GM19239 (cell line): ENCODE measurements at regions not wholly inside any gene's neighbourhood (a gene's known extent, or its start where the extent isn't known, plus 50 kb on each side); places are given as distances from the start of the nearest gene placed in this dataset.

Experiments used
- DNase-seq: peaks from one replicate; pipeline ENCODE4 v3.0.0; 2011; ENCODE audit warnings: low spot score; ENCODE audit not compliant: insufficient read length
- FAIRE-seq: peaks from 2 replicates; lab custom pipeline; 2011; peaks lifted over from hg19 to GRCh38; lab: Jason Lieb, UNC

- FAIRE-seq (no peak), DNase-seq (no peak)
Measured at GRCh38 chr13:111531505-111531904, 211.1 kb downstream of the TEX29 start.

DNA sequence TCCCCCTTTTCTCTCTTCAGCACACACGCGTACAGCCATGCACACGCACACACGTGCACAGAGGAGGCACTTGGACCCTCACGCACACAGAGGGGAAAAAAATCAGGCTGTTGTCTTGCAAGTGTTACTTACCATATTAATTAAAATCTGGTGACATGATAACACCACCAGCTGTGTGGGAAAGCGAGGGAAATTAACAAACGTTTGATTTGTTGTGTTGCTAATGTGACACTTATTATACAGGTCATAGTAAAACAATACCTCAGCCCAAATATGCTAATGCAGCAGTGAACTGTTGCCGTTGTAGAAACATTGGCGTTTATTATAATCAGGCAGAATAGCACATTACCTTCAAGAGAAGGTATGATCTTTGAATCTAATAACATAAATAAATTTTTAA, 211.7 kb downstream of the TEX29 start:
- no peak for DNase-seq
- FAIRE-seq = no peak

GRCh38 chr13:111533900-111534683, 213.7 kb downstream of the TEX29 start:
- DNase-seq (no peak), FAIRE-seq (no peak)

DNA sequence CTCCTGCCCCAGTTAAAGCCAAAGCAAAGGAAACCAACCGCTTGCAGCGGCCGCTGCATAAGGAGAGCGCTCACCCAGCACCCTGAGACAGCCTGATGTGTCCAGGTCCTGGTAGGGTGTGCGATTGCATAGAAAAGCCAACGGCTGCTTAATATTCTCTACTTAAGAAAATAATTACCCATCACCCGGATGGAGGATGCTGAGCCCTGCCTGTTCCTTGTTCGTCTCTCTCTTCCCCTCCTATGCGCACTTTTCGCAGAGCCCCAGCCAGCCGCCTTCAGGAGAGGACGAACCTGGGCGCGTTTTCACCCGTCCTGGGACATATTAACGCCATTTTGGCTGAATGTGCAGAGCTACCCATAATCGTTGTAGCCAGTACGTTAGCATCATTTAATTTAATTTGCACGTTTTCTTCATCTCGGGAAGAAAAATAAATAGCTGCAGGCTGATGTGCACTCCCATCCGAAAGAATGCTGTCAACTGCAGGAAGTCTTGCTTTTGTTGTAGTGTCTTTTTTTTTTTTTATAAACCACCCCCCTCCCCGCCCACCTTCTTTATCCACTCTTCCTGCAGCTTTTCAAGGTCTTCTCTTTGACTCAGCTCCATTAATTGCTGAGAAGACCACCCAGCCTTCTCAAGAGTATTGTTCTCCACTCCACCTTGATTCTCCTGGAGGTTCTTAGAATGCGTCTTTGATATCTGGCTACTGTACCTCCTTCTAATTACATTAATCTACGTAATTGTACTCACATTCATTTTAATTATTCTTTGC, 214.5 kb downstream of the TEX29 start:
- FAIRE-seq = no peak

DNA sequence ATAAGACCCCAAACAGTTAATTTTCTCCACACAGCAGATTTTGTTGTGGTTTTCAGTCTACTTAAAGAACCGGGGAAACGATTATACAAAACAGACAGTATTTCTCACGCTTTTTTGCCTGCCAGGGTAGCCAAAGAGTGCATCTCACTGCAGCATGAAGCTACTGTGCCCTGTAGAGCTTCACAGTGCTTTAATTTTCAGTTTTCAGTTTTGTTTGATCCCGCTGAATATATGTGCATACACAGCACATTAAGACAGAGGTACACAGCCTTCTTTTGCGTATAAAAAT, 215.0 kb downstream of the TEX29 start:
- no peak for FAIRE-seq
- DNase-seq = no peak

More for the DNA sequence above, 214.5 kb downstream of the TEX29 start:
- DNase-seq = no peak

DNA sequence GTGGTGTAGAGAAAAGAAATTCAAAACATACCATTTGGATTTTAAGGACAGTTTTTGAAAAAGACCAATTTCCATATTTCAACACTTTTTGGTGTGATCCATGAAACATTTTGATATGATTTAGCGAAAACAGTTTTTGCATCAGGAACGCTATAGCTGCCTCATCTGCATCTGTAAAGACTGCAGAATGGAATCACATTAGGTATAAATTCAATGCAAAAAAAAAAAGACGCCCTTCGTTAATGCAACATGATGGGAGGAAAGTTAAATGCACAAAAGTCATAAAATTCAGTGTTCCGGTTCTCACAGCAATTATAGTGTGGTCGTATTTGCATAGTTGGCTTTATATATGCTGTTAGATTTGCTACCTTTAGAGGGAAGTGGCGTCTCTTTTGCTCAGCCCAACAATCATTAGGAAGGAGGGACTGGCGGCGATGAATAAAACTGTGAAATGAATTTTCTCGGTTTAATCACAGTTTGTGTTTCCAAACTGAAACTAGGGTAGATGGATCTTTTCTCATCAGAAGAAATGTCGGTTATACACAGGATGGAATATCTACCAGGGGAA, 215.7 kb downstream of the TEX29 start:
- DNase-seq = no peak
- no peak for FAIRE-seq

GRCh38 chr13:111537115-111537728, 216.8 kb downstream of the TEX29 start:
- no peak for DNase-seq
- no peak for FAIRE-seq

DNA sequence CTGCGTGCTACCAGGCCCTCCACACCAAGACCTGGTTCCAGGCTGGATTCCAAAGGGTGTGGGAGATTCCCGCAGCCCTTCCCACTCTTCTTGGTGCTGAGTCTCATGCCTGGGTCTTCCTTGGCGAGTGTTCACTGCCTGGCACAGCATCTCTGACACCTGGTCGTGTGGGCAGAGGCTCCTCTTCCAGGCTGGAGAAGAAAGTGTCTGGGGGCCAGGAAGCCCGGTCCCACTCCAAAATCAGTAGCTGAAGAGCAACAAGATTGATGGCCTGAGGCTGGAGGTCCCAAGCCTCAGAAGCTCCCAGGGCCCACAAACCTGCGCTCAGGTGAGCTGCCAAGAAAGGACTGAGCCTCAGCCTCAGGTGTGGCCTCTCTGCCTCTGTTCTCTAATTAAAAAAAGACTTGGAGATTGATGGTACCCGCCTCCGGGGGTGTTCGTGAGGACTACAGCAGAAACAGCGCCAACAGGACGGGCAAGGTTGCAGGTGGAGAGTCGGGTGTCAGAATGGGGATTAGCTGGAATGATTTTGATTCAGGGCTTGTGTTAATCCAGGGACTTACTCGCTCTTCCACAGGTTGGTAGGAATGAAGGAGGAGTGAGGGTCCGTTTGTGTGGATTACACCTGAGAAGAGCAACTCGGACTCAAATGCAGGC, 217.5 kb downstream of the TEX29 start:
- no peak for DNase-seq
- FAIRE-seq = no peak

DNA sequence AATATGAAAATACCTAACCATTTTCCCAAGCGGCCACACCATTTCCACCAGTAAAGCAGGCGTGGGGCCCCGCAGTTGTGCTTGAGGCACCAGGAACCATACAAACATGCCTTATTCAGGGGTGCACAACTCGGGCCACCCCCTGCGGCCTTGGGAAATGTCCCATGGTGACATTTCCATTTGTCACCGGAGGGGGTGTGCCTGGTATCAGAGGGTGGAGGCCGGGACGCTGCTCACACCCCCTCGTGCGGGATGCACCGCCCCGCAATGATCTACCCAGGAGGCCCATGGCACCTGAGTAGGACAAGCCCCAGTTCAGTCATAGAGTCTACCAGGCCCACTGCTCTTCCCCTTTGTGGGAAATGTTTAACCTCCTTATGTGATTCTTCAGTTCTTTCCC, 218.8 kb downstream of the TEX29 start:
- DNase-seq = no peak
- FAIRE-seq = no peak

DNA sequence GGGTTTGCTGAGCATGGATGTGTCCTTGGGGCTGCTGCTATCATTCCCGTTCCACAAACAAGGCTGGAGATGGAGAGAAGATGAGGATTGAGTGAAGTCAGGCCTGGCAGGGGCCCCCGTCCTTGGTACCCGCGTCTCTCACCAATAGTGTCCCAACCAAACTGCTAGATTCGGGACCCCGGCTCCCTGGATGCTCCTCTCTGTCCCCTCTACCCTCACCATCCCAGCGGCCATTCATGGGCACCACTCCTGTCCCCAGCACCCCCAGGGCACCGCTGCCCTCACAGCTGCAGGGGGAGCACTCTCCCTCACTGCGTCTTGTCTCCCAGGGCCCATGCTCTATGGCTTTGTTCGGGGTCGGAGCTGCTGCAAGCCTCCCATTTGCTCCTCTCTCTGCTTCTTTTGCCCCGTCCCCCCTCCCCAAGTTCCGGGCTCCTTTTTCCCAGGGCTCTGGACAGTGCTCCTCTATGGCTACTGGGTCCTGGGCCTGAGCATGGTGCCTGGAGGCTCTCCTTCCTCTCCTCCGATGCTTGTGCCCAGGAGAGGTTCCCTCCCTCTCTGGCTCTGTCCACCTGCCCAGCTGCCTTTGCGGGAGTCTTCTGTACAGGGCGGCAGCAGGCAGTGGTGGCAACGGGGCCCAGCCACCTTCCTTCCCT, 219.5 kb downstream of the TEX29 start:
- DNase-seq = no peak
- FAIRE-seq = no peak

GRCh38 chr13:111540486-111540885, 220.0 kb downstream of the TEX29 start:
- no peak for FAIRE-seq
- no peak for DNase-seq

GRCh38 chr13:111541345-111541744, 220.9 kb downstream of the TEX29 start:
- DNase-seq (no peak), FAIRE-seq (no peak)

- FAIRE-seq = no peak
Measured at GRCh38 chr13:111541752-111542529, 221.5 kb downstream of the TEX29 start.

DNA sequence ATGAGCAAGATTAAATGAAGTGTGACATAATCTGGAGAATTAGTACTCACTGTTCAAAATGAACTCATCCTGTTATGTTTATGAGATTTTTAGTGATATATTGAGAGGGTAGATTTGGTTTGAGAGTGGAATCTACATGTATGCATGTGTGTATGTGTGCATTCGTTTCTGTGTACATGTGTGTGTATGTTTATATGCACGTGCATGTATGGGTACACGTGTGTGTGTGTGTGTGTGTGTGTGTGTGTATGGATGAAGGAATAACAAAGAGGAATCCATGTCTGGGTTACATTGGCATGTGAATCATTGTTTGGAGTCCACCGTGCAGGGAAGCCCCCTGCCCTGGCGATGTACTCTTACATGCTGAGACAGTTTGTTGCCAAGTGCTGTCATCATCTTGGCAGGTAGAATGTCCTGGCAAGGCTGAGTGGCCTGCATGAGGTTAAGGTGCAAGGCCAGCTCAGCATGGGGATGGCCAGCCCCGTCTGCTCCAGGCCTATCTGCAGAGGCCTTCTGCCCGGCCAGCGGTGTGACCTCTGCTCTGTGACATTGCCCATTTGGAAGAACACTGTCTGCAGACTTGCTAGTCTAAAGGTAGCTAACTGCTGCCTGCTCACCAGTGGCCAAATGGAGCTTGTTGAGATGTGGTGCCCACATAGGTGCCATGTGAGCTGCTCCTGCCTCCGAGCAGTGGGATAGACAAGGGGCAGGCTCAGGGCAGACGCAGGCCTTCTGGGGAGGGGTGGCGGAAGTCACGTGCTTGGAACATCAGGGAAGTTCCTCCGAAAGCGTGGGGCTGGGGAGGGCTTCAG, 222.3 kb downstream of the TEX29 start:
- FAIRE-seq = no peak

More at GRCh38 chr13:111541752-111542529, 221.5 kb downstream of the TEX29 start:
- no peak for DNase-seq

GRCh38 chr13:111546921-111547675, 226.7 kb downstream of the TEX29 start:
- DNase-seq (no peak), FAIRE-seq (no peak)

More for the DNA sequence above, 222.3 kb downstream of the TEX29 start:
- DNase-seq = no peak

- DNase-seq = no peak
- FAIRE-seq = no peak
Measured at GRCh38 chr13:111547726-111548273, 227.4 kb downstream of the TEX29 start.

DNA sequence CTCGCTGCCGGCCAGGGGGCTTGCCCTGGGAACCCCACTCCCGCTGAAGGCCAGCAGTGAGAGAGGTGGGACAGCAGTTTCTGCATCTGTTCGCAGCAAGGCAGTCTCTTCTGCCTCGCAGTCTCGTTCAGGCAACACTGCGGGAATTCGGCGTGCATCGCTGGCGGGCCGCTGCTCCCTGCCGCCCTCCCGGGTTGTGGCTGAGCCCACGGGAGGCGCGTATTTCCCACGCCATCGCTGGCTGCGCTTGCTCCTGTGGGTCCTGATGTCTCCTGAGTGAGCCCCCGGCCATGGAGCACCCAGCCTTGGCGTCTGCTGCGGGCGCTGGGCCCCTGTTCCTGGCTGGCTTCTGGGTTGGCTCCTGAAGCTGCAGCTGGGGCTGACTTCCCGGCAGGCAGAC, 227.9 kb downstream of the TEX29 start:
- DNase-seq (no peak), FAIRE-seq (no peak)
